Keratinocyte (primary cell): ENCODE measurements at regions not wholly inside any gene's neighbourhood (a gene's known extent, or its start where the extent isn't known, plus 50 kb on each side); places are given as distances from the start of the nearest gene placed in this dataset.
A peak's percentile ranks its signal among the peaks of the same experiment; 100 is the strongest.

Experiments
- DNase-seq: peaks from one replicate; pipeline ENCODE4 v3.0.0-alpha.2; 2011; ENCODE audit warnings: low read depth, missing footprints, low spot score
- FAIRE-seq: peaks from 2 replicates; lab custom pipeline; 2011; peaks lifted over from hg19 to GRCh38; lab: Jason Lieb, UNC
- H2AFZ ChIP-seq: 2 replicates; pipeline ENCODE4 v1.6.0; 2012; ENCODE audit warnings: low read length, control low read depth, inconsistent platforms; ENCODE audit not compliant: control insufficient read depth
- H3K27ac ChIP-seq: 2 replicates; pipeline ENCODE4 v1.5.1; 2011; ENCODE audit warnings: low read length; ENCODE audit not compliant: control insufficient read depth, insufficient read depth
- H3K27me3 ChIP-seq: 3 replicates; pipeline ENCODE4 v1.6.0; 2011; ENCODE audit warnings: low read length; ENCODE audit not compliant: control insufficient read depth, insufficient read depth; ENCODE audit errors: extremely low read depth
- H3K36me3 ChIP-seq, 2 experiments: 2 replicates in 1 of 2; 3 replicates in 1 of 2; pipeline ENCODE4 v1.5.1; 2011; ENCODE audit warnings: low read length in 2 of 2, mild to moderate bottlenecking in 1 of 2; ENCODE audit not compliant: control insufficient read depth in 2 of 2, insufficient read depth in 2 of 2; ENCODE audit errors: extremely low read depth in 1 of 2
- H3K4me1 ChIP-seq: 3 replicates; pipeline ENCODE4 v1.5.1; 2011; ENCODE audit warnings: low read length; ENCODE audit not compliant: control insufficient read depth, insufficient read depth; ENCODE audit errors: extremely low read depth
- H3K4me2 ChIP-seq: 3 replicates; pipeline ENCODE4 v1.6.0; 2011; ENCODE audit warnings: low read depth, low read length; ENCODE audit not compliant: control insufficient read depth, insufficient read depth; ENCODE audit errors: extremely low read depth
- H3K4me3 ChIP-seq, 3 experiments: fragments of 200-600 bp in 1 of 3; sonication (generic) in 1 of 3; 2 replicates in 2 of 3; 3 replicates in 1 of 3; pipeline ENCODE4 v1.5.1; 2011 to 2016; ENCODE audit warnings: low read length in 3 of 3, mild to moderate bottlenecking in 3 of 3, control low read depth in 2 of 3, inconsistent platforms in 1 of 3, low read depth in 1 of 3, mixed read lengths in 1 of 3, mixed run types in 1 of 3, moderate library complexity in 1 of 3; ENCODE audit not compliant: control insufficient read depth in 2 of 3, insufficient read depth in 2 of 3; ENCODE audit errors: extremely low read depth in 1 of 3
- H3K79me2 ChIP-seq: 2 replicates; pipeline ENCODE4 v1.6.0; 2012; ENCODE audit warnings: low read length; ENCODE audit not compliant: control insufficient read depth, insufficient read depth
- H3K9ac ChIP-seq: 3 replicates; pipeline ENCODE4 v1.6.0; 2011; ENCODE audit warnings: low read length; ENCODE audit not compliant: control insufficient read depth, insufficient read depth; ENCODE audit errors: extremely low read depth
- H3K9me1 ChIP-seq: 3 replicates; pipeline ENCODE4 v1.6.0; 2011; ENCODE audit warnings: low read length; ENCODE audit not compliant: control insufficient read depth, insufficient read depth; ENCODE audit errors: extremely low read depth
- H3K9me3 ChIP-seq: 2 replicates; pipeline ENCODE4 v1.5.1; 2012; ENCODE audit warnings: low read depth, low read length; ENCODE audit not compliant: control insufficient read depth
- H4K20me1 ChIP-seq: 3 replicates; pipeline ENCODE4 v1.6.0; 2011; ENCODE audit warnings: low read length; ENCODE audit not compliant: control insufficient read depth, insufficient read depth; ENCODE audit errors: extremely low read depth
- EZH2 ChIP-seq: IDR thresholded peaks from one replicate; pipeline ENCODE4 v1.6.1; 2012; ENCODE audit warnings: inconsistent platforms, mild to moderate bottlenecking, low read length, moderate library complexity
- dilution Hi-C: fragments of 300-500 bp; cut with MboI; formaldehyde crosslinking; loops from one replicate; pipeline ENCODE4 v1.7.0; 2020; ENCODE audit warnings: low sequenced_read_pairs; ENCODE audit not compliant: extremely low pct_ligation_motif_present
- TF ChIP-seq, protein P1 (sequence below), 3 experiments: IDR thresholded peaks in 1 of 3; conservative IDR thresholded peaks in 1 of 3; optimal IDR thresholded peaks in 1 of 3; 2 replicates in 2 of 3; 3 replicates in 1 of 3; pipeline versions ENCODE3 to v1.5.1; 2011; ENCODE audit warnings: low read length in 3 of 3, mild to moderate bottlenecking in 3 of 3, moderate library complexity in 2 of 3, control low read depth in 1 of 3, inconsistent platforms in 1 of 3; ENCODE audit not compliant: insufficient read depth in 2 of 3; ENCODE audit errors: extremely low read depth in 1 of 3

DNA sequence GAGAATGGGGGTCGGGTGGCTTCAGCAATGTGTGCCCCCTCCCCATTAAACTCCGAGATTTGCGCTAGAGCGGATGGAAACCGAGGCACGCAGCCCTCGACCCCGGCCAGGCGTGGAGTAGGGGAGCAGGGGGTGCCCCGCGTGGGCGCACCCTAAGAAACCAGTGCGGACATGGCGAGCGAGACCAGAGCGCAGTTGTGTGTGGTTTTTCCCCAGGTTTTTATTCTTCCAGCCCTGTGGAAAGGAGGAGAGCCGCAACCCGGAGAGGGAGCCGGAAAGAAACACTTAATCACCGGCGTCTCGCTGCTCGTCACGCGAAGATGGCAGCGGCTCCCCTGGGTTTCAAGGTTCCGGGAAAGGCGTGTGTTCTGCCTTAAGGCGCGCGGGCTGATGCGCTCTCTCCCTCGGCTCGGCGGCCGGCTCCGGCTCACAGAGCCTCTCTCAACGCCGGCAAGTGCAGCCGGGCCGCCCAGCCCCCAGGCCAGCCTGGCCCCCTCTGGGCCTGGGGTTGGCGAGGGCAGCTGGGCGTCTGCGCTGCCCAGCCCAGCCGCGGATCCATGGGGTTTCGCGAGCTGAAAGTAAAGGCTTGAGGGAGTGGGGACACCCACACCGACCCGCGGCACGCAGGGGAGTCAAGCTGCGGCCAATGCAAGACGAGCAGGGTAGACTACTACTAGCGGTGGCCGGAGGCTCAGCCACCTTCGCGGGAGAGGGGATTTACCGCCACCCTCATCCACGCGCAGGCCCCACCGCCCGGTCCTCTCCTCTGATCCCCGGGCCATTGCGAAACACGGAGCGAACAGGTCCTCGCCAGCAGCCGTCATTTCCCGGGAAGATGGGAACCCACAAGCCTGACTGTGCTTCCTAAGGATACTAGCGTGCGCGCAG is 74.0 kb upstream of the BCOR start:
- TF ChIP-seq EZH2: peak; percentile 5
- TF ChIP-seq, protein P1, sequence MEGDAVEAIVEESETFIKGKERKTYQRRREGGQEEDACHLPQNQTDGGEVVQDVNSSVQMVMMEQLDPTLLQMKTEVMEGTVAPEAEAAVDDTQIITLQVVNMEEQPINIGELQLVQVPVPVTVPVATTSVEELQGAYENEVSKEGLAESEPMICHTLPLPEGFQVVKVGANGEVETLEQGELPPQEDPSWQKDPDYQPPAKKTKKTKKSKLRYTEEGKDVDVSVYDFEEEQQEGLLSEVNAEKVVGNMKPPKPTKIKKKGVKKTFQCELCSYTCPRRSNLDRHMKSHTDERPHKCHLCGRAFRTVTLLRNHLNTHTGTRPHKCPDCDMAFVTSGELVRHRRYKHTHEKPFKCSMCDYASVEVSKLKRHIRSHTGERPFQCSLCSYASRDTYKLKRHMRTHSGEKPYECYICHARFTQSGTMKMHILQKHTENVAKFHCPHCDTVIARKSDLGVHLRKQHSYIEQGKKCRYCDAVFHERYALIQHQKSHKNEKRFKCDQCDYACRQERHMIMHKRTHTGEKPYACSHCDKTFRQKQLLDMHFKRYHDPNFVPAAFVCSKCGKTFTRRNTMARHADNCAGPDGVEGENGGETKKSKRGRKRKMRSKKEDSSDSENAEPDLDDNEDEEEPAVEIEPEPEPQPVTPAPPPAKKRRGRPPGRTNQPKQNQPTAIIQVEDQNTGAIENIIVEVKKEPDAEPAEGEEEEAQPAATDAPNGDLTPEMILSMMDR (optimal IDR thresholded peaks at IDR 0.05 in 1 of 3, IDR thresholded peaks at IDR 0.05 in 1 of 3, conservative IDR thresholded peaks at IDR 0.05 in 1 of 3; ENCODE audit: extremely low read depth in 1 of 3, insufficient read depth in 2 of 3, low read length in 3 of 3): no peak
- H3K27ac ChIP-seq: no peak overlapping the region
- DNase-seq (no peak), FAIRE-seq (no peak)
- H3K4me3 ChIP-seq: peak overlapping the region; percentile 10 to 22 (median 19)
- no peaks in the 10 kb centered on the region for H4K20me1 ChIP-seq
- H3K27me3 ChIP-seq: peaks cover 50% of the 10 kb centered on the region
- no peaks in the 10 kb centered on the region for H3K79me2 ChIP-seq
- peak overlapping the region; percentile 58 for H2AFZ ChIP-seq
- H3K4me2 ChIP-seq: peak overlapping the region; percentile 67
- H3K9ac ChIP-seq: peak overlapping the region; percentile 22
- peaks cover 13% of the 10 kb centered on the region for H3K4me1 ChIP-seq
- no peaks in the 10 kb centered on the region for H3K36me3 ChIP-seq
- H3K9me1 ChIP-seq: no peaks in the 10 kb centered on the region
- no peaks in the 10 kb centered on the region for H3K9me3 ChIP-seq
- dilution Hi-C loops: no loop called here

DNA sequence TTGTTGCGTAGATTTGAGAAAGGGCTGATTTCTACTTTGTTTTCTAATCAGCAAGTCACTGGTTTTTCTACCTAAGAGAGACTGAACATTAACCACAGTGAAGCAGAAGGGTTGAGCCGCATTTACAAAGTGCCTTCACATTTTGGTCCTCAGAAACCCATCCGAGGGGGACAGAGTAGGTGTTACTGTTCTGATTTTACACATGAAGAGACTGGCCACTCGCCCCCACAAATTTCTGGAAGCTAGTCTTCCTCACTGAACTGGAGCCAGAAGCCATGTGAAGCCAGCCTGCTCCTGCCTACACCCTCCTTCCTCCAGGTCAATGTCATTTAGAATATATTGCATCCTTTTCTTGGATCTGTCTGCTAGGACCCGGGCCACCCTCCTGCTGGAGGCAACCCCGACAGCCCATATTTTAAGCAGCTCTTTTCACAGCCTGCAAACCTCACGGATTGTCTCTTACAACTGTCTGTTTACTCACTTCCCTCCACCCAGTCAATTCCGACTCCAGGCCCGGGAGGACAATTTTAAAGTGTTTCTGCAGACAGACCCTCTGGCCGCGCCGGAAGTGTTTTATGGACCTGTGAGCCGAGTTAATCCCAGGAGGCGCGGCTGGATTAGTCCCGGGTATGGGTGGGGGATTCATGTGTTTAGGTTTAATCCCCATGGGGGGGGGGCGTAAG is 73.2 kb upstream of the BCOR start:
- no peak overlapping the region for H3K9ac ChIP-seq
- no peaks in the 10 kb centered on the region for H3K36me3 ChIP-seq
- H3K27ac ChIP-seq: no peak overlapping the region
- no peak overlapping the region for H3K4me3 ChIP-seq
- no peak overlapping the region for H3K4me2 ChIP-seq
- H4K20me1 ChIP-seq: no peaks in the 10 kb centered on the region
- H2AFZ ChIP-seq: no peak overlapping the region
- FAIRE-seq (no peak), DNase-seq (no peak)
- no peaks in the 10 kb centered on the region for H3K9me3 ChIP-seq
- no peaks in the 10 kb centered on the region for H3K9me1 ChIP-seq
- H3K4me1 ChIP-seq: peaks cover 13% of the 10 kb centered on the region
- TF ChIP-seq, protein P1 (optimal IDR thresholded peaks at IDR 0.05 in 1 of 3, IDR thresholded peaks at IDR 0.05 in 1 of 3, conservative IDR thresholded peaks at IDR 0.05 in 1 of 3; ENCODE audit: extremely low read depth in 1 of 3, insufficient read depth in 2 of 3, low read length in 3 of 3): no peak
- no peak for TF ChIP-seq EZH2
- H3K27me3 ChIP-seq: peaks cover 50% of the 10 kb centered on the region
- H3K79me2 ChIP-seq: no peaks in the 10 kb centered on the region
- dilution Hi-C loops: no loop called here
